HepG2 (cell line): ENCODE measurements at regions not wholly inside any gene's neighbourhood (a gene's known extent, or its start where the extent isn't known, plus 50 kb on each side); places are given as distances from the start of the nearest gene placed in this dataset.

Experiments used
- AHDC1 ChIP-seq: sonication (generic); formaldehyde crosslinking; IDR thresholded peaks from 2 replicates; pipeline ENCODE4 v1.5.1; 2020; ENCODE audit warnings: mild to moderate bottlenecking, missing genetic modification reagents, borderline replicate concordance
- CEBPZ ChIP-seq: IDR thresholded peaks from 2 replicates; pipeline ENCODE4 v1.6.1; 2012; ENCODE audit warnings: low read length, improper control_type of control experiment
- RBM22 ChIP-seq: fragments of 200-400 bp; formaldehyde crosslinking; optimal IDR thresholded peaks from 2 replicates; pipeline ENCODE3; 2017; ENCODE audit warnings: mild to moderate bottlenecking, low read length, moderate library complexity
- TBX3 ChIP-seq: fragments of 450-650 bp; IDR thresholded peaks from 2 replicates; pipeline ENCODE4 v1.6.1; 2017; ENCODE audit warnings: antibody characterized with exemption, mild to moderate bottlenecking, inconsistent platforms, borderline replicate concordance
- ZNF124 ChIP-seq: sonication (generic); formaldehyde crosslinking; IDR thresholded peaks from 2 replicates; pipeline ENCODE4 v1.4.0; 2020; ENCODE audit warnings: missing genetic modification reagents
- ZNF792 ChIP-seq: IDR thresholded peaks from 2 replicates; pipeline ENCODE4 v1.6.1; 2016

GRCh38 chr5:74258314-74258665 lies 382.2 kb downstream of the ENC1 start (continued):
- TF ChIP-seq CEBPZ (no peak), ZNF124 (CRISPR knock-in tag) (no peak), ZNF792 (CRISPR knock-in tag) (no peak), TBX3 (no peak), RBM22 (no peak), AHDC1 (CRISPR knock-in tag) (no peak)
